HG03571 (cell line): ENCODE measurements at regions not wholly inside any gene's neighbourhood (a gene's known extent, or its start where the extent isn't known, plus 50 kb on each side); places are given as distances from the start of the nearest gene placed in this dataset.

Experiments used
- ATAC-seq: cut with Tn5 transposase; IDR thresholded peaks from one replicate; pipeline ENCODE4 v1.9.1; 2021; ENCODE audit not compliant: unreplicated experiment

DNA sequence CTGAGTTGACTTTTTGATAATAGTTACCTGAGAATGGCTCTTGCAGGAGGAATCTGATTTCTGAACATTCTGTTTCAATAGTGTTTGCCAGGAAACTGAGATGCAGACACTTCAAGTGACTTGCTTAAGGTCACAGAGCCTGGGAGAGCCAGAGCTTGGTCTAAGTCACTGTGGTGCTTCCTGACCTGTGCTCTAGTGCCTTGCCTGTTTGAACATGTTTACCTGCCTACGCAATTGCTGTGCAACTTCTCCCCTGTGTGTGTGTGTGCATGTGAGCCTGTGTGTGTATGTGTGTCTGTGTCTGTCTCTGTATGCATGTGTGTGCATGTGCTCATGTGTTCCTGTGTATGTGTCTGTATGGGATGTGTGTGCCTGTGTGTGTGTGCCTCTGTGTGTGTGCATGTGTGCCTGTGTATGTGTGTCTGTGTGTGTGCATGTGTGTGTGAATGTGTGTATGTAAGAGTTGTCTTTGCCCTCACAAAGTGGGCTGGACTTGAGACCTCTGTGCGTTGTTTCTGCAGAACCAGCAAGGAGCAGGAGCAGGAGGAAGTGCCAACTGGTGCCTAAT lies 185.8 kb downstream of the GADD45G start:
- ATAC-seq = no peak

DNA sequence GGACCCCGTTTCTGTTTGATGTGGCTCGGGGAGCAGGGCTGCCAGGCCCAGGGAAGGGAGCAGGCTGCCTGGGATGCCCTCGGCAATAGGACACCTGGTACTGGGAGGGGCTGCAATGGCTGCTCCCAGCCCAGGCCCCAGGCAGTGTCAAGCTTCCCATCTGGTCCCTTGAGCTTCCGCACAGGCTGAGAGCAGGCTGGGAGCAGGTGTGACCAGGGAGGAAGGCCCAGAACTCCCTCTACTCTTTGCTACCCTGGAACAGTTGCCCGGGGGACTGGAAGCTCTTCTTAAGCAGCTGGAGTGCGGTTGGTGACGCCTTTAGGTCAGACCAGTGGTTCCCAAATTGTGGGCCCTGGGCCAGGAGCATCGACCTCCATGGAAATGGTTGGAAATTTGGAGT lies 186.9 kb downstream of the GADD45G start:
- ATAC-seq = no peak

DNA sequence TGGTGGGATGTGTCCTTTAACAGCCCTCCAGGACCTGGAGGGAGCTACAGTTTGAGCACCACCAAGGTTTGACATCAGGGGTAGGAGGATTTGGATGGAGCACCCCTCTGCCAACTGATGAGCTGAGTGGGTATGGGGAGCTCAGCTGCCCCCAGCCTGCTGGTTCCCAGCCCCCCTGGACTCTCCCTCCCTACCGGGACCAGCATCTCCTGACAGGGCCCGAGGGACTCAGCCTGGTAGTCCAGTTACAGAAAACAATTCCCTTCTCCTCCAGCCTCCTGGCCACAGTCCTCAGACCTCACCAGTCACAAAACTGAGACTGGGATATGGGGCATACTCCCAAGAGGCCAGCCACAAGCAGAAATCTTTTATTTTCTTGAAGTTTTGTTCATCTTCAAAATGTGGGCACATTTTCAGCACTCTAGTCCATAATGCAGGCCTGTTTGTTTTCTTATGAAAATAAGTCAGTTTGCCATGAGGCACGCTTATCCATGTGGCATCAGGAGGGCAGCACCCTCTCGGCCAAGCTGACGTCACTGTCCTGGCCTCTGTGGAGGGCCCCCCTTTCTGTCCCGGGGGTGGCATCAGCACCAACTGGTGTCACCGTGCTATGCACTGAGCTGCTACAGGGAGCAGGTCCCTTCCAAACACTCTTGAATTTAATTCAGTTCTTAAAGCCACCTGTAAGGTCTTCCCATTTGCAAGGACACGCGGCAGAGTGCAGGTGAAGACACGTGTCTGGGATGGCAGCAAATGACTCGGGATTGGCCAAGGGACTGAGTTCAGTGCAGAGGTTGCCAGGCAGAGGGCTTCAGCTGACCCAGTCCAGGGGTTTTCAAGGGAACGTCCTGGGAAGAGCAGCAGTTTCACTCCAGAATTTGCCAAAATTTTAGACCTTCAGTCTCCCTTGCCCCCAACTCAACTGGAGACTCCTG lies 187.6 kb downstream of the GADD45G start:
- no peak for ATAC-seq

DNA sequence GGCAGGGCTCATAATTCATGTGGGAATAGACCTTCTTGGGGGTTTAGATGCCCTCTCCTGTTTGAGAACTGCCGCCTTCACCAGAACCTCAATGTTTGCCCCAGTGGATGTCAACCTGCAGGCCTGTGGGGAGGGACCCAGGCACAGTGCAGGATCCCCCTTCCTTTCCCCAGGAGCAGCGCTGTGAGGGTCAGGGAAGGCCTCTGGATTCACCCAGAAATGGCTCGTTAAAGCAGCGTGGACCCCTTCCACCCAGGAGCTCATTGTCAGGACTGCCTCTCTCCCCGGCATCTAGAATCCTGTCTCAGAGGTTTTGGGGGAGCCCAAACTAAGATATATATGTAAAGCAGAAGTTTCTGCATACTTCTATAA lies 188.3 kb downstream of the GADD45G start:
- no peak for ATAC-seq

DNA sequence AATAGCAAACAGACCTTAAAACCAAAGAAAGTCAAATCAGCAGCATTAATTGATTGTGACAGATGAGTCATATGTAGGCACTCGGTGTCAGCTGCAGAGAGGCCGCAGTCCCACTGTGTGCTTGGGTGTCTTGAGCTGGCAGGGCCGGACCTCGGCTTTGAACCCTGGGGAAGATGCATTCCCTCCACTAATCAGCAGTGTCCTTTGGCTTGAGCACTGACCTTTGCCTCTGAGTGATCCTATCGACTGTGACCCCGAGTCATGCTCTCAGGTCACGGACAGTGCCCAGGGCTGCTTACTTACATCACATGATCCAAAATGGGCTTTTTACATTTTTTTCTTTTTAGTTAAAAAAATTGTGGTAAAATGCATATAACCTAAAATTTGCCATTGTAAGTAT lies 188.7 kb downstream of the GADD45G start:
- ATAC-seq = no peak

DNA sequence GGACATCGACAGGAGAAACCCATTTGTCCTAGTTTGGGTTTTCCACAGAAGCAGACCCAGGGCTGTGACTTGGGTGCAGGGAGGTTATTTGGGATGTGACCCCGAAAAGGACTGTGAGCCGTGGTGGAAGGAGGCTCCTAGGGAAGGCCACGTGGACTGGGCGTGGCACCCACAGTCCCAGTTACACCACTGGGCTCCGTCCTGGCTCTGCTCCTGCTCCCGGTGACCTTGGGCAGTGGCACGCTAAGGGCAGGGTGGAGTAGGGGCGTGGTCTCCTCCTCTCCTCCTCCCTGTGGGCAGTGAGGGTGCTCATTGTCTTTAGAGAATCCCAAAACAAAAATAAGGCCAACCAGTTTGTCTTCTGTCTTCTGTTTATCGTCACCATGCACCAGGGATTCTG lies 190.1 kb downstream of the GADD45G start:
- ATAC-seq = no peak

DNA sequence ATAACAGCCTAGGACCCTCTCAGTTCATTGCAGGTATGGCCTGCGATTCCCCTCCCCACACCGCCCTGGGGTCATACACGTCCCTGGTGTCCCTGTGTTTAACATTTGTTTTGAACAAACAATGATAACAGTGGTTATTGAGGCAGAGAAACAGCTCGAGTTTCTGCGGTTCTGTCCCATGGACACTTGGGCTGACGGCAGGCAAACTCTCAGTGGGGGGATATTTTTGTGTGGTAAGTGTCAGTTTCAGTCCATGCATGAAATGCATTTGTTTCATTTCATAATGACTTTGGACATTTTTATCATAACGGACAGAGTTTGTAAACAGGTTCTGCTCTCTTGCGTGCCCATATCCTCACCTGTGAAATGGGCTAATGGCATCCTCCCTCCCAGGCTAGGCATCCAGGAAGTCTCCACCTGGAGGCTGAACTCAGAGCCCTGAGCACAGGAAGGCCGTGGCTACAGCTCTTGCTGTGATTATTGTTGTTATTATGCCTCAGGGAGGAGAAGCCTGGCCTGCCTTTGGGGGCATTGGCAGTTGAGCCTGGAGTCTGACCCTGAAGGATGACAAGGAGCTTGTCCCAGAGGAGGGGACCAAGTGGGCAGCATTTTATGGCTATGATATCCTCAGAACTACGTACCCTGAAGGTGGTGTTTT lies 190.9 kb downstream of the GADD45G start:
- no peak for ATAC-seq

DNA sequence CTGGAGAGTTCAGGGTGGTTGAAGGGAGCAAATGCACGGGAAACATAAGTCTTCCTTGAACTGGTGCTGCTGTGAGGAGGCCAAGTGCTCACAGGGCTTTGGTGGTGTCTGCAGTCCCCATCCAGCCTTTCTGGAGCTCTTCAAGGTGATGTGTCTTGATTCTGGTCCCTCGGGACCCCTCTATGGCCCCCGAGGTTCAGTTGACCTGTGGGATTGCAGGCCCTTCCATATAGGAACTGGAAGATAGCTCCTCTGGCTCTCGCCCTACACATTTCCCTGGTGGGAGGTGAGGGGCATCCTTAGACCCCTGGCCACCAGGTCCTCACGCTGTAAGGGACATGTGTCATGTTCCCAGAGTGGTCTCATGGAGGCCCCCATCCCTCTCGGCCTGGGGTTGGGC lies 191.8 kb downstream of the GADD45G start:
- ATAC-seq = no peak

DNA sequence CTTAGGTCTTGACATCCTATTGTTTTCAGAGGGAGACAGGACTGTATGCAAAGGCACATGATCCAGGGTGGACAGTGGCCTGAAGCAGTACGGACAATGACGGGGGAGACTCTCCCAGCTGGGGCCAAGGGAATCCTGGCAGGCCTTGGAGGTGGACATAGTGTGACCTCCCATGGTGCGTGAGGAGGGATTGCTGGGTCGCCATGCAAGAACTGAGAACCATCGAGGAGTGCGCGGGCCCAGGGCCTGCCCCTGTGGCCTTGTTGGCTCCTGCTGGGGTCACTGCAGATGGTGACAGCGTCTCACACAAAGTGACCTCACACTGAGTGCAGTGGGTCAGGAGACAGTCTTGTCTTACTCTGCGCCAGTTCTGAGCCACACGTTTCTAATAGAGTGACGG lies 192.4 kb downstream of the GADD45G start:
- ATAC-seq = no peak

DNA sequence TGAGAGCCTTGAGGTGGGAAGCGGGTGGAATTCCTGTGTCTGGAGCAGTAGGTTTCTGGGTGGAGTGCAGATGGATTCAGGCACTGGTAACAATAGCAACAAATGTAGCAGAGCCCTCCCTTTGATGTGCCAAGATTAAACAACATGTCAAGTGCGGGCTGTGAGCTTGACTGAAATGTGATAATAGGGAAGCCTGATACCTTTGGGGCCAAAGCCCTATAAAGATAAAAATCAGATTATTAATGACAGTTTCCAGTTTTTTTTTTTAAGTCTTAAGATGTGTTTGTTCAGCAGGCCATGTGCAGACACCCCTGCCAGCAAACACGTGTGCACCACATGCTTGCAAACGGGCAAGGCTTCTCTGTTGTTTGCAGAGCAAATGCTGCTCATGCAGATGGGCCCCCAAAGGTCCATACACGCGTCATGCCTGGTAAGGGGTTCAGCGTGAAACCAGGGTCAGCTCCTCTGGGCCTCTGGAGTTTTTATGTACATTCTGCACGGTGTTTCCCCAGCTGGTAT lies 193.2 kb downstream of the GADD45G start:
- no peak for ATAC-seq

DNA sequence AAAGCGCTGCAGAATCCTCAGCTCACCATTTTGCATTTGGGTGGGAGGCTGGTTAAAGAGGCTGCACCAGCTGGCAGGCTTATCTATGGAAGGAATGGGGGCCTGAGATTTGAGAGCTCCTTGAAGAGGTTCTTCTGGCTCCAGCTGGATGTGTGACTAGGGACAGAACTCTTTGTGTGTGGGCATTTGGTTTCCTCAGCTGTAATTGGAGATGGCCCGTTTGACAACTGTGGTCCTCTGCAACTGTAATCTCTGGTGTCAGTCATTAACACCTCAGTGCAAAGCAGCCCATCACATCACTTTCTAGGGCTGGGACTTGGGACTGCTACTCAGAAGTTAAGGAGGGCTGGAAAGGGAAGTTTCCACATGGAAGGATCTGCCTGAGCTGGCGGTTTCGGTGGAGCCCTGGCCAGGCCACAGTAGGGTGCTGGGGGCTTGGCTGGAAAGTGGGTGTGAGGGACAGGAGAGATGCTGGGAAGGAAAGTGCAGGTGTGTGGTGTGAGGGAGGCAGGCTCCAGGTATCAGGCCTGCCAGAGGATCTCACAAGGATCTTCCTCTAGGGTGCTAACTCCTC lies 193.8 kb downstream of the GADD45G start:
- no peak for ATAC-seq

DNA sequence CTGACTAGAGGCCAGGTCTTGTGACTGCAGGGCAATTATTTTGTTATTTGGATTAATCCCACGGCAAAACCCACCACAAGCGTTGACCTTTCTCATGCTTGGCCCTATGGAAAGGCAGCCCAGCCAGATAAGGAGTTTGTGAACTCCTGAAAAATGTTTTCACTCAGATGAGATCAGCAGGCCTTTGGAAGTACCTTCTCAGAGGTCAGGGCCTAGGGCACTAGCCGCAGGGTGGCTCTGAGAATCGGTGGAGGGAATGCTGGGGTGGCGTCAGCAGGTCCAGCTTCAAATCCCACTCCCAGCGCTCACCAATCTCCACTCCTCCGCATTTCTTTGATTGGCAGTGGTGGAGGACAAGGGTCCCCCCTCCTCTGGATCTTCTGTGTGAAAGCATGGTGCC lies 194.4 kb downstream of the GADD45G start:
- ATAC-seq = no peak

DNA sequence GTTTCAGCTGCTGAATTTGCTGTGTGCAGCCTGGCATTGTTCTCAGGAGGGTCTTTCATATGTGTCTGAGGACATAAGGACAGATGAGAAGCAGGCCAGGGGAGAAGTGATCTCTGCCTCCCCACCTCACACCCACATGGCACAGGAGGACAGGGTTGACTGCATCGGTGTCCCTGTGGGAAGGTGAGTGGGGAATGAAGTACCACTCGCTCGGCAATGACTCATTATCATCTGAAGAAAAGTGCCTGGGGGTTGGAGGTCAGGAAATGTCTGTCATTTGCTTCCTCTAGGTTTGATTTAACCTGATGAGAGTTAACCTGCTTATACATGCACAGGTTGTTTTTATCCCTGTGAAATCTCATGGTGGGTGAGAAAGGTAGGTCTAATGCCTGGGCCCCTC lies 195.0 kb downstream of the GADD45G start:
- ATAC-seq = no peak

DNA sequence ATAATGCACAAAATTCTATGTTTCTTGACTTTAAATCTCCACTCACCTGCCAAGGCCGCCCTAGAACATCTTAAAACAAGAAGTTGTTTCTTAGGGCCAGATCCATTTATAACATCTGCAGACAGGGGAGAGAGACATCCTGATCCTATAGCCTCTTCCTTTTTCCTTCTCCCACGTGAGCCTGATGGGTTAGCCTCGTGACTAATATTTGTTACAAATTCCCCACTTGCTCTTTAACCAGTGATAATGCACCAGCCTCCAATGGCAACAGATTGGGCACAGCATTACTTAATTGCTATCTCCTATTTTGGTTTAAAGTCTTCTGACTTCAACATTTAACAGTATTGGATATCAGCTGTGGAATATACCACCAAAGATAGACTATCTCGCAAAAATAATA lies 196.5 kb downstream of the GADD45G start:
- ATAC-seq = no peak

DNA sequence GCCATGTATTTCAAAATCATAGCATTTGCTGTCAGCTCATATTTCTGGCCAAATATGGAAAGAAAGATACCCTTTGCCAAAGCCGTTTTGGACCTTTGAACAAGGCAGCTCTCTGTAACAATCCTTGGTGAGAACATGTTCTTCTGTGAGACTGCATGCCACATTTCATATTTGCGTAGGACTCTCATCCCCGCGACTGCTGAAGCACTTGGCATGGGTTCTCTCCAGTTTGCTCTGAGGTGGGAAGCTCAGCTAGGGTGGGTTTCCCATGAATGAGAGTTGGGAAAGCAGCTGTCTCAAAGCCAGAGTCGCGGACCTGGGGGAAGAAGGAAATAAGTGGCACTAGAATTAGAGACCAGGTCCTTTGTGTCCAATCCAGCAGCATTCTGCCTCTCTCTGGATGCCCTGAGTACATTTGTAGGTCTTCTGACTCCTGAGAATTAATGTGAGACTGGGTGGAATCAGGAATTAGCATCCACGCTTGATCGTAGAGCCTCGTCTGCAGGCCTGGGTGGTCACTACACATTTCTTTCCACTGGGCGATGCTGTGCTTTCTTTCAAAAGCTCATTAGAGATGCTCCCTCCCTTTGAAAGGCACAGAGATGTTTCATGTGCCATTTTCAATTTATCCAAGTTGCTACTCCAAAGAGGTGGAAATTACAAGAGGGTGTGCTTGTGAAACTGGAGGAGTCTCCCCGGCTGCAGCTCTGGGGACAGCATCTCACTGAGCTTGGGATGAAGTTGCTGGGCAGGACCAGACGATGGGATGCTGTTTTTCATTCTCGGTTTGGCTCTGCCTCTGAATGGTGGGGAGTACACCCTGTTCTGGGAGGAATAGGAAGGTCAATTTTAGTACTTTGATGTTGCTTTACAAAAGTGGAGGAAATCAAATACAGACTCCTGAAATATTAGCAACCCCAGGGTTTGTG lies 197.2 kb downstream of the GADD45G start:
- ATAC-seq = no peak

DNA sequence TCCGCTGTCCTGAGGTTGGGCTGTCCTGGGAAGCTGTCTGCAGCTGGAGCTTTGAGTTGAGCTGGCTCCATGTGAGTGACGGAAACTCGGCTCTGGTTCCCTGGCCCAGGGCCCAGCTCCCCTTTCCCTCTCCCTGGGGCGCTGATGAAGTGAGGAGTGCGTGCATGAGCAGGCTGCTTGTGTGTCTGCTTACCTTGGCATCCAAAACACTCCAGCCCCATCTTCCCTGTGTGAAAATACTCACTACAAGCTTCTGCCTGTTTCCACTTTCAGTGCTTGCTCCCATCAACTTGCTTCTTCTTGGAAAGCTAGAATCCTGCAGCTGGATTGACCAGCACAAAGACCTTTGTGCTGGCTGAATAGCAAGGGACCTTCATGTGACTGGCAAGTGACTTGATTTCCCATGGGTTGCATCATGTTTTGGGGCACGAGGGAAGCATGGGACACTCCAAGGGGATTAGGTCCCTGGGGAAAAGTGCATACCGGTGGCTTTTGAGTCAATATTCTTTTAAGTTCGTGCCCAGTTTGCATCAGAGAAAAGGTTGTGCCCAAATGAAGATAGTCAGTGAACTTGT lies 198.1 kb downstream of the GADD45G start:
- ATAC-seq = no peak

DNA sequence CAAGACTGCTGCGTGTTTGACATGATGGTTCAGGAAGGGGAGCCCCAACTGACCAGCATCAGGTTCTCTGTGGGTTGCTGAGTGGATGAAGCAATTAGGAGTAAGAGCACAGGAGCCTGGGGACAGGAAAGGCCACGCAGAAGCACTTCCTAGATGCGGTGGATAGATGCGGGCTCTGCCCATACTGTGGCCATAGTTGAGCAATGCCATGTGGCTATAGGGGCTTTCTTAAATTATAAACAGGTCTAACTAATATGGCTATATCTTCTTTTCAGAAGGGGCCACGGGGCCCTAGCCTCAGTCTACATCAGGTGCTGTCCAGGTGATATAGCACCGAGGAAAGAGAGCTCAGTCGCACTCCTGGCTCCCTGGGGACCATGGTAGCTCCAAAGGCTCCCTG lies 198.6 kb downstream of the GADD45G start:
- ATAC-seq = no peak

DNA sequence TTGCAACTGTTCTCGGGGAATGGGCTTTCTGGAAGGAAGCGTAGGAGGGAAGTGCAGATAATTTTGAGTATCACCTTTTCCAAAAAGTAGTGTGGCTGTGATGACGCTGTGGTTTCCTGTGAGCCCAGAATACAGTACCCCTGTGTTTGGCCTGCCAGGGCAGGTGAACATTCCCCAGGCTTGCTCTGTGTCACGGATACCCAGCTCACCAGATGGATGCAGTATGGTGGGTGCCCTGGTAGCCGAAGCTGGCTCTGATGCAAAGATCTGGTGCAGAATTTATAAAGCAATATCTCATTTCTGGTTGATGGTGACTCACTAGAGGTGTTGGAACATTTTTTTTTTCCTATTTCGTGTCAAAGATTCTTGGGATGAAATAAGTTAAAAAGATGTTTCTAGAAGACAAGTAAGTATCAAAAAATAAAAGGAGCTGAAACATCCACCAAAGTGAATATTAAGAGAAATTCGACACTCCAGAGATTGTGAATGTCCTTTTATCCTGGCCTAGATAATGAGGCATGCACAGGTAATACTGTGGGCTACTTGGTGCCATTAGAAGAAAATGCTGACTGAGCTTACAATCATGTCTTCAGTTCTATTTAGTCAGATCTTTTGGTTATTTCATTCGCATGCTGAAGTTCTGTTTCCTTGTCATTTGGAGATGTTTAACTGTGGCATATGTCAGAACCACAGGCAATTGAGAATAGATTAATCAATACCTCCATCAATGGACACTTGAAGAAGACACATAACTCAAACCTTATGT lies 200.1 kb downstream of the GADD45G start:
- no peak for ATAC-seq

DNA sequence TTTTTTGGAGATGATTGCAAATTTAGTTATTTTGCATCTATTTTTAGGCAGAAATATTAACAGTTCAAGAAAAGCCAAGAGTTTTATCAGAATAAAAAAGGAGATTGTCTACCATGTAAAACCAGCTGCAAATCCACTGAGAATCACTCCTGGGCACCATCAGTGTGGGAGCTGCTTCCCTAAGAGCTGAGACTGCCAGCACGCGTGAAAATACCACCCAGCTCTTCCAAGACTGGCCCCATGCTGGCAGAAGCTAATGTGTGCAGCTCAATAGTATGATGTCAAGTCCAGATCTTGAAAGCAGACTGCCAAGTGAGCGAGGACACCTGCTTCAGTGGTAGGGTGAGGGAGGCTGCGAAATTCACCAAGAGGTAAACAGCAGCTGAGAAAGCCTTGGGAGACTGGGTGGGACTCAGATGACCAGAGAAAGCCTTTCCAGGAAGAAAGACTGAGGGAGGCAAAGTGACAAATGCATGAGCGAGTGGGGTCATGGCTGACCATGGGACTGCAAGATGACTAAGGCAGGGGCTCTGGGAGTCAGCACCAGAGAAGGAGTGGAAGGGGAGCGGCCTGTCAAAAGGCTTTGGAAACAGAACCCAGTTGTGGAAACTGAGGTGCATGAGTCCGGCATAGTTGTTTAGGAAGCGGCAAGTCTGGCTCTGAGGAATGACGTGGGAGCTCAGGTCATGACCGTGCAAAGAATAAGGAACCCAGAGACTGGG lies 200.9 kb downstream of the GADD45G start:
- no peak for ATAC-seq
